ENCODE measurements at regions not wholly inside any gene's neighbourhood (a gene's known extent, or its start where the extent isn't known, plus 50 kb on each side); places are given as distances from the start of the nearest gene placed in this dataset.
"Not testable (repeated sequence)": the region's sequence is repeated elsewhere in the genome, so short reads cannot be mapped to it uniquely, and the experiment has no call there.

DNA sequence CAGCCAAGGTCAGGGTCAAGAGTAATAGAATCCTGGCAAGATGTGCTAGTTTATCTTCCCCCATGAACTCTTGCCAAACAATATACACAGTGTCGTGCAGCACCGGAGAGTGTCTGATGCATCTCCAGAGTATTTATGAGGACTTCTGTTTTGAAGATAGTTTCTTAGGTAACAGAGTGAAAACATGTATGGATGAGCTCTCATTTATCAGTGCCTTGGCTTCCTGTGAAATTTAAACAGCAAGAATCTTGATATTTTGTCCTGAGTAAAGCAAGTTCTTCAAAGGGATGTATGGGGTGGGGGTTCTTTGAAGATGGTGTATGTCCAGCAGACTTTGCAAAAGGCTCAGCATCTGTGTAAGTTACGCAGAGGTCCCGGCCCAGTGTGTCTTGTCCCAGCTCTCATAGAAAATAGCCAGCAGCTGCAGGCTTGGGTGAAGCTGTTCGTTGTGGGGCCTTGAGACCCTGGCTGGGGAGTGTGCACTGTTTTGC is 361.0 kb upstream of the NT5C1B start:
- no peak overlapping the region for H3K27ac ChIP-seq
- intact Hi-C loops (cut with DNase I) = no loop called here
- DNase-seq = no peak

GRCh38 chr2:18949871-18950270 is 360.5 kb upstream of the NT5C1B start:
- DNase-seq (no peak), ATAC-seq (no peak)
- TF ChIP-seq, protein P1, sequence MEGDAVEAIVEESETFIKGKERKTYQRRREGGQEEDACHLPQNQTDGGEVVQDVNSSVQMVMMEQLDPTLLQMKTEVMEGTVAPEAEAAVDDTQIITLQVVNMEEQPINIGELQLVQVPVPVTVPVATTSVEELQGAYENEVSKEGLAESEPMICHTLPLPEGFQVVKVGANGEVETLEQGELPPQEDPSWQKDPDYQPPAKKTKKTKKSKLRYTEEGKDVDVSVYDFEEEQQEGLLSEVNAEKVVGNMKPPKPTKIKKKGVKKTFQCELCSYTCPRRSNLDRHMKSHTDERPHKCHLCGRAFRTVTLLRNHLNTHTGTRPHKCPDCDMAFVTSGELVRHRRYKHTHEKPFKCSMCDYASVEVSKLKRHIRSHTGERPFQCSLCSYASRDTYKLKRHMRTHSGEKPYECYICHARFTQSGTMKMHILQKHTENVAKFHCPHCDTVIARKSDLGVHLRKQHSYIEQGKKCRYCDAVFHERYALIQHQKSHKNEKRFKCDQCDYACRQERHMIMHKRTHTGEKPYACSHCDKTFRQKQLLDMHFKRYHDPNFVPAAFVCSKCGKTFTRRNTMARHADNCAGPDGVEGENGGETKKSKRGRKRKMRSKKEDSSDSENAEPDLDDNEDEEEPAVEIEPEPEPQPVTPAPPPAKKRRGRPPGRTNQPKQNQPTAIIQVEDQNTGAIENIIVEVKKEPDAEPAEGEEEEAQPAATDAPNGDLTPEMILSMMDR (IDR thresholded peaks at IDR 0.05) = no peak
- no peak for TF ChIP-seq POLR2A (IDR thresholded peaks at IDR 0.05)
- Histone ChIP-seq H3K36me3 (no peaks in the 10 kb centered on the region), H3K27ac (no peak overlapping the region), H3K27me3 (no peaks in the 10 kb centered on the region), H3K4me3 (no peak overlapping the region), H3K9me3 (no peaks in the 10 kb centered on the region), H3K4me1 (no peaks in the 10 kb centered on the region)
- intact Hi-C loops (cut with DNase I) = no loop called here
- 91% methylated on average over 4 of the region's 4 CpGs for WGBS (ENCODE audit: insufficient coverage, low coverage, low lambda C conversion rate, missing lambda C conversion rate)

More for the DNA sequence above, 361.0 kb upstream of the NT5C1B start:
- Histone ChIP-seq H3K36me3 (no peaks in the 10 kb centered on the region), H3K27me3 (no peaks in the 10 kb centered on the region), H3K4me3 (no peak overlapping the region), H3K4me1 (no peaks in the 10 kb centered on the region), H3K9me3 (no peaks in the 10 kb centered on the region)
- 69% methylated on average over 5 of the region's 5 CpGs for WGBS (ENCODE audit: insufficient coverage, low coverage, low lambda C conversion rate, missing lambda C conversion rate)
- no peak for ATAC-seq
- no peak for TF ChIP-seq POLR2A (IDR thresholded peaks at IDR 0.05)
- TF ChIP-seq, protein P1 (IDR thresholded peaks at IDR 0.05) = no peak

DNA sequence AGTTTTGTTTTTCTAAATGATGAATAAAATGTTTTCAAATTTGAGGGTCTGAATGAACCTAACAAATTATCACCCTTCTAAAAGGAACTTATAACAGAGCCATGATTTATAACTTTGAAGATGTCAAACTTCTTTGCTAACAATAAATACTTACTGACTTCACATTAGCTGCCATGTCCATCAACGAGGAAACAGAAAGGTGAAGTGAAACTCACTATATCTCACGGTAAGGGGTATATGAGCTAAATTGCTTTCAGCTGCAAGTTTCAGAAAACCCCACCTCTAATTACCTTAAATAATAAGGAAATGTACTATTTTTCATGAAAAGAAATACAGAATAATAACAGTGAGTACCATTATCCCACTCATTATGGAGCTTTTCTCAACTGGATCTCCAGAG is 350.8 kb upstream of the NT5C1B start:
- Histone ChIP-seq H3K27ac (no peak overlapping the region), H3K4me1 (no peaks in the 10 kb centered on the region), H3K4me3 (no peak overlapping the region), H3K36me3 (no peaks in the 10 kb centered on the region), H3K9me3 (no peaks in the 10 kb centered on the region), H3K27me3 (no peaks in the 10 kb centered on the region)
- ATAC-seq = no peak
- no peak for DNase-seq
- intact Hi-C loops (cut with DNase I) = no loop called here
- 55% methylated on average over 2 of the region's 2 CpGs for WGBS (ENCODE audit: insufficient coverage, low coverage, low lambda C conversion rate, missing lambda C conversion rate)
- TF ChIP-seq, protein P1 (IDR thresholded peaks at IDR 0.05) = no peak
- no peak for TF ChIP-seq POLR2A (IDR thresholded peaks at IDR 0.05)

GRCh38 chr2:18939740-18940139 is 350.4 kb upstream of the NT5C1B start:
- DNase-seq; H3K9me3 ChIP-seq; intact Hi-C loops (cut with DNase I); H3K4me3 ChIP-seq; H3K27me3 ChIP-seq; H3K36me3 ChIP-seq; H3K4me1 ChIP-seq; H3K27ac ChIP-seq; ATAC-seq: not testable (repeated sequence)
- 72% methylated on average over 2 of the region's 5 CpGs for WGBS (ENCODE audit: insufficient coverage, low coverage, low lambda C conversion rate, missing lambda C conversion rate)

DNA sequence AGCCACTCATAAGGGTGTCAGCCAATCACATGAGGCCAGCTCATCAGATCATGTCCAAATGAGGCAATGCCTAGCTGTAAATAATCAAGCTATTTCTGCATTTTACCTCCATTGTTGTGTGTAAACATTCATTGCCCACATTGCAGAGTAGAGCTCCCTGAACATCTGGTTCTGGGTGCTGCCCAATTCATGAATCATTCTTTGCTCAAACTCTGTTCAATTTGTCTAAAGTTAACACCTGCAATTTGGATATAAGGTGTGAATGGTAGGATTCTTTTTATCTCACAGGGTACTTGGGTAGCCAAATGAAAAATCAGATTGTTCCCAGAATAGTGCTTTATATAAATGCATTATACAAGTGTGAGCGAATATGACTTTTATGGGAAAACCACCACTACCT is 345.5 kb upstream of the NT5C1B start:
- intact Hi-C loops (cut with DNase I) = no loop called here
- whole genome bisulfite sequencing (ENCODE audit: insufficient coverage, low coverage, low lambda C conversion rate, missing lambda C conversion rate) = 91% methylated on average over 1 of the region's 1 CpG
- no peaks in the 10 kb centered on the region for H3K36me3 ChIP-seq
- no peaks in the 10 kb centered on the region for H3K27me3 ChIP-seq
- H3K27ac ChIP-seq = no peak overlapping the region
- H3K9me3 ChIP-seq = no peaks in the 10 kb centered on the region
- no peaks in the 10 kb centered on the region for H3K4me1 ChIP-seq
- DNase-seq (no peak), ATAC-seq (peak in 1 of 4 donors; percentile 36)
- no peak for TF ChIP-seq POLR2A (IDR thresholded peaks at IDR 0.05)
- TF ChIP-seq, protein P1 (IDR thresholded peaks at IDR 0.05) = no peak
- no peak overlapping the region for H3K4me3 ChIP-seq
